ENCODE measurements at regions not wholly inside any gene's neighbourhood (a gene's known extent, or its start where the extent isn't known, plus 50 kb on each side); places are given as distances from the start of the nearest gene placed in this dataset.

DNA sequence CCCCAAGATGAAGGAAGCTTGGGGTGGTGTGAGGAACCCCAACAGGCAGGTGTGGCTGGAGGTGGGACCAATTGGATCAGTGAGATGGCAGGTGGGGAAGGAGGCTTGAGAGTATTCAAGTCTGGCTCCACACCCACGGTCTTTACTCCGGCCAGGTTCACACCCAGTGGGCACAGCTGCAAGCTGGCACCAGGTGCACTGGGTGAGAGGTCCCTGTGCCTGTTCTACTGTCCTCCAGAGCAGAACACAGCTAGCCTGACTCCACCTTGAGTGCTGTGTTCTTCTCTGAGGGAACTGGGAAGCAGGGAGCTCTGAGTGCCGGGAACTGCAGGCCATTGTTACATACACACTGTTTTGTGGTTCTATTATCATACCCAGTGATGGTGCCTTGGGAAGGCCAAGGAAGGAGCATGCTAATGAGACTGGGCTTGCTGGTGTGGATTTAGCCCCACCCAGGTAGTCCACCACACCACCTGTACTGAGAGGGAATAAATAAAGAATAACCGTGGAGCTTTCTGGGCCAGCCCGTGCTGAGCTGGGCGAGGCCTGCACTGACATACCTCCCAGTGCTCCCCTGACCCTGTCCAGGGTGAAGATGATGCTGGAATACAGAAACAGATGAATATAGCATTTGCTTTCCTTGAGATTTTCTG lies 93.4 kb downstream of the ABHD5 start:
- DNase-seq (ENCODE audit: missing footprints) (no peak), ATAC-seq (no peak)
- intact Hi-C loops (cut with DNase I): no loop called here

DNA sequence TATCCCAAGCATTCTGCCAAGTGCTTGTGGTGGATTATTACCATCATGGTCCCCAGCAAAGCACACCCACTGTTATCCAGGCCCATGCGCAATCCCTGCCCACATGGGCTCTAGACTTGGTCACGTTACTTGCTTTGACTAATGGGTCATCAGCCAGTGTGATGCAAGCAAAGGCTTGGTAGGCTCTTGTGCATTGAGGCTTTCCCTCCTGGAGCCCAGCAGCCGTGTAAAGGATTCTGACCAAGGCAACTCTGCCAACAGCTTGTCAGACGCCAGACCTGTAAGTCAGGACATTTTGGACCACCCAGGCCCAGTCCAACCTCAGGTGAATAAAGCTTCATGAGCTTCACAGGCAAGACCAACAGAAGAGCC lies 93.9 kb downstream of the ABHD5 start:
- ATAC-seq (no peak), DNase-seq (ENCODE audit: missing footprints) (no peak)
- intact Hi-C loops (cut with DNase I): no loop called here

GRCh38 chr3:43785551-43785950 lies 94.8 kb downstream of the ABHD5 start:
- DNase-seq (ENCODE audit: missing footprints): no peak
- no peak for ATAC-seq
- intact Hi-C loops (cut with DNase I): no loop called here

DNA sequence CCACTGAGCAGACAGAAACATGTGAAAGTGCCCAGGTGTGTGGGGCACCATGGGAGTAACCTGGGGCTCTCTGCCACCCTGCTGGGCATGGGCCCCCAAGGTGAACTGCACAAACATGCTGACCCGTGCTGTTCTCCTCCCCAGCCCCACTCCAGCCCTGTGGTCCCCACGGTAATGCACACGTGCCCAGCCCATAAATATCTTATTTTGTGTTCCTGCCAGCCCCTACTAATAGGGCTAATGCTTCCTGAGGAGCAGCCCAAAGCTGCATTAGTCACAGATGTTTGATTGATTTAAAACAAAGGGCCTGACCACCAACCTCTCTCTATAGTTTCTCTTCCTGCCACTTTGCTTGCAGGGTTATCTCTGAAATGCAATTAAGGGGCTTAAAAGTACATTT lies 95.4 kb downstream of the ABHD5 start:
- intact Hi-C loops (cut with DNase I): no loop called here
- ATAC-seq (no peak), DNase-seq (ENCODE audit: missing footprints) (no peak)

- intact Hi-C loops (cut with DNase I): no loop called here
- DNase-seq (ENCODE audit: missing footprints) (no peak), ATAC-seq (no peak)
Measured at GRCh38 chr3:43786526-43787305, 96.0 kb downstream of the ABHD5 start.

GRCh38 chr3:43787330-43787729 lies 96.6 kb downstream of the ABHD5 start:
- no peak for DNase-seq (ENCODE audit: missing footprints)
- intact Hi-C loops (cut with DNase I): no loop called here
- no peak for ATAC-seq

DNA sequence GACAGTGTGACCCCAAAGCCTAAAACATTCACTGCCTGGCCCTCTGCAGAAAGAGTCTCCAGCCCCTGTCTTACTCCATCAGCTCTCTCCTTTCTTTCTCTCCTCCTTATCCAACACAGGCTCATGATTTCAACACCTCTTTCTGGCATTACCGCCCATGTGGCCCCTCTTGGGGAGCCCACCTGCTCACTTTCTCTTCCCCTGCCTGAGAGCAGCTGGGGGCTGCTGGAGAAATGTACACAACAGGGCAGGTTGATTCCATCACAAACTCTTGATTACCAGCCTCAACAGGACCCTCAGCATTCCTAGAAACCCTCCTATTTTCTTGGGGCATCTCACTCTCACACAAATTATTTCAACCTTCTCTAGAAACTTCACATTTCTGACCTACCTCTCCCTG lies 98.3 kb downstream of the ABHD5 start:
- no peak for DNase-seq (ENCODE audit: missing footprints)
- ATAC-seq: no peak
- intact Hi-C loops (cut with DNase I): no loop called here

DNA sequence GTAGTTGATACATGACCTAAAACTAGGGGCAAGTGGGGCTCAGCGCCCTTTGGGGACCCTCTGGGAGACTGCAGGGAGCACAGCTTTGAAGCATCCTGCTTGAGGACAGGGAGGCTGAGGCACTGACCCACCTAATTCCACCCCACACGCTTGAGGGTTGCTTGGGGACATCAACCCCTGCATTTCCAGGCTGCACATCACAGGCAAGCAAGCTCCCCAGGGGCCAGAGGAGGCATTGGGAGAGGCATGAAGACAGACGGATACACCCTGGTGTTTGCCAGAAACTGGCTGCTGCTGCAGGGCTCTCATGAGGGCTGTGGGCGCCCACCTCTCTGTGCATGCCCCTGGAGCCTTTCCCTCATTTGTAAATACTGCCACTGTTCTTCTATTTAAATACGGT lies 99.3 kb downstream of the ABHD5 start:
- ATAC-seq (no peak), DNase-seq (ENCODE audit: missing footprints) (no peak)
- intact Hi-C loops (cut with DNase I): no loop called here

- intact Hi-C loops (cut with DNase I): no loop called here
- ATAC-seq: no peak
- DNase-seq (ENCODE audit: missing footprints): no peak
Measured at GRCh38 chr3:43790476-43790875, 99.7 kb downstream of the ABHD5 start.

DNA sequence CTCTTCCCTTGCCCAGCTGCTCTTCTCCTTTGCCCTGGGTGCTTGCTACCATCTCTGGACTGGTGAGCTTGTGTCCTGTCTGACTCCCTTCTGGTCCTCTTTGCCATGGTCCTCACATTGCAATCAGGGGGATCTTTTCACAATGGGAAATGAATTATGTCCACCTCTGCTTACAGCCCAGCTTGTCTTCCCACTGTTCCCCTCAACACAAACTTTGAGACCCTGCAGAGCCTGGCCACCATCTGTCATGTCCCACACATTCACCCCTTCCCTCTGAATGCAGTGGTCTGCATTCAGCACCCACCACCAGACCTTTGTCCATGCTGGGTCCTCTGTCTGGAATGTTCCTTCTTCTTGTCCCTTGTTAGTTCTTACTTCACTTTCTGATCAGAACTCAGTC lies 100.5 kb downstream of the ABHD5 start:
- ATAC-seq (no peak), DNase-seq (ENCODE audit: missing footprints) (no peak)
- intact Hi-C loops (cut with DNase I): no loop called here

GRCh38 chr3:43792904-43793303 lies 102.2 kb downstream of the ABHD5 start:
- ATAC-seq: no peak
- DNase-seq (ENCODE audit: missing footprints): no peak
- intact Hi-C loops (cut with DNase I): no loop called here

DNA sequence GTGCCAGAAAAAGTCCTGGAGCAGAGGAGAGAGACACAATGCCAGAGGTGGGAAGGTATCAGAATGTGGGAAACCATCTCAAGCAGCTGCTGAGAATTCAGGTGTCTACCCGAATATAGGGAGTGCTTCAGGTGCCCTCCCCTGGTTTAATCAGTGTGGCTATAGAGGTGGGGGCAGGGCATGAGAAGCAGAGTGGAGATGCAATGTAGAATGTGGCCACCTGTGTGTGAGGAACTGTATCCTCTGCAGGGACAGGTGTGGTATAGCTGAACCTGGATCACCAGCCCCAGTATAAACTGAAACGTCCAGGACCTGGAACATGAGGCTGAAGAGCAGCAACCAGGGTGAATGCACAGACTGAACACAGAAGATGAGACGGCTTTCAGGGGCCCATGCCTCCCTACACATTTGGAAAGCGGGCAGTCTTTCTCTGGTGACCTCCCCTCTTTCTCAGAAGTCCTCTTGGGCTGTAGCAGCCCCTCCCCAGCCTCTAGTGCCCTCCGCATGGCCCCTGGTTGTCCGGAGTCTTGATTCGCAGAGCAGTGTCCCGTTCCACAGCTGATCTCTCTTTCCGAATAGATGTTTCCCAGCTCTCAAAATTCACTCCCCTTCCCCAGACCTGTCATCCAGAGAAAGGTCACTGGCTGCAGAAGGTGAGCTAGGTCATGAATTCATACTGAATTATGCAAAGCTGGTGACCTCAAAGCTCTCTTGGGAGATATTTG lies 103.1 kb downstream of the ABHD5 start:
- no peak for ATAC-seq
- intact Hi-C loops (cut with DNase I): no loop called here
- DNase-seq (ENCODE audit: missing footprints): no peak

GRCh38 chr3:43794776-43795175 lies 104.0 kb downstream of the ABHD5 start:
- ATAC-seq (no peak), DNase-seq (ENCODE audit: missing footprints) (no peak)
- intact Hi-C loops (cut with DNase I): no loop called here

DNA sequence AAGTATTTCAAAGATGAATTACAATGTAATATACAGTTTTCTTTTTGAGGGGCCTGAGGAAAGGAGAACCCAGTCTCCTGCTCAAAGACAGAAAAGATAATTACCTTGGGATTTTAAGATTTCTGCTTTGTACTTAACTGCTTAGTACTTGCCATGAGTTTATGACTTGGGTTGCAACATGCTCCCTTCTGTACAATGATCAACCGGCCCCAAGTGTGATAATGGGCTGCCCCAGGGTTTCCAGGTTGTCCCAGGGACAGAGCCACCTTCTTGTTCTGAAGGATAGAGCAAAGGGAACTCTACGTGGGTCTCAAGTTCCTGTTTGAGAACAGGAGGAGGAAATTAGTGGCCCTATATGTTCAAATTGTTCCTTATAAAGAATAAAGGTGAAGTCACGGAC lies 104.8 kb downstream of the ABHD5 start:
- ATAC-seq (no peak), DNase-seq (ENCODE audit: missing footprints) (no peak)
- intact Hi-C loops (cut with DNase I): no loop called here

DNA sequence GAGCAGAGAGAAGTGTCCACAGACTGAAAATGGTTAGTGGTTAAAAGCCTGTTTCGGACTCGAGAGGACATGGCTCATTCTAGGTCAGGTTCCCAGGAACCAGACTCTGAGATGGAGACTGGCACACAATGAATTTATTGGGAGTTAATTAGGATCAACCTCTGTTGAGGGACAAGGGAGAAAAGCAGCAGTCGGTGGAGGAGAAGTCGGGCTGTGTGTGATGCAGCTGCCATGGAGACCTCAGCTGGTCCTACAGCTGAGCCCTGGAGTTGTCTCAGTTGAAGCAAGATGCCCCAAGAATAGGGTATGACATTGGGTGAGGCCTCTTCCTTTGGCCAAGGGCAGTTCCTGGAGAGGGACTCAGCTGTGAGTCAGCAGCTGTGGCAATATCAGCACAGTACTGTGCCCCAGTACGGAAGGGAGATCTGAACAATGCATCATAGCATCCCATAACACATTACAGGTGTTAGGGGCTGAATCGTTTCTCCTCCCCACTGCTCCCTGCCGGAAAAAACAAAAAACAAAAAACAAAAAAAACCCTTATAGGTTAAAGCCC lies 105.4 kb downstream of the ABHD5 start:
- intact Hi-C loops (cut with DNase I): no loop called here
- no peak for DNase-seq (ENCODE audit: missing footprints)
- ATAC-seq: no peak

GRCh38 chr3:43797794-43798193 lies 107.1 kb downstream of the ABHD5 start:
- ATAC-seq (no peak), DNase-seq (ENCODE audit: missing footprints) (no peak)
- intact Hi-C loops (cut with DNase I): no loop called here

DNA sequence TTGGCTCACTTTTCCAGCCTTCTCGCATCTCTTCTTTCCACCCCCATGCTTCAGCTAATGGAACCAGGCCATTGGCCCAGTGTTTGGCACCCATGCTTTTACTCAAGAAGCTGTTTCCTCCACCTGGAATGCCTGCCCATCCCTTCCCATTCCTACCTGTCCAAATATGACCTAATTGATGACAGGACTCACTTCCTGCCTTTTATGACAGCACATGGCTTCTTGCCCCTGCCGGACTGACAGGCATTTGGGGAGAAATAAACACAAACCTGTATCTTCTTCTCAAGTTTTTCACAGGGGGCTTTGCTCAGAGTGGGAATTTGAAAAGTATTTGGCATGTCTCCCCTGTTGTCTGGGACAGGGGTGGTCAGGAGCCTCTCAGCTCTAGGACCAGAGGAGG lies 120.1 kb downstream of the ABHD5 start:
- intact Hi-C loops (cut with DNase I): no loop called here
- DNase-seq (ENCODE audit: missing footprints) (no peak), ATAC-seq (no peak)

DNA sequence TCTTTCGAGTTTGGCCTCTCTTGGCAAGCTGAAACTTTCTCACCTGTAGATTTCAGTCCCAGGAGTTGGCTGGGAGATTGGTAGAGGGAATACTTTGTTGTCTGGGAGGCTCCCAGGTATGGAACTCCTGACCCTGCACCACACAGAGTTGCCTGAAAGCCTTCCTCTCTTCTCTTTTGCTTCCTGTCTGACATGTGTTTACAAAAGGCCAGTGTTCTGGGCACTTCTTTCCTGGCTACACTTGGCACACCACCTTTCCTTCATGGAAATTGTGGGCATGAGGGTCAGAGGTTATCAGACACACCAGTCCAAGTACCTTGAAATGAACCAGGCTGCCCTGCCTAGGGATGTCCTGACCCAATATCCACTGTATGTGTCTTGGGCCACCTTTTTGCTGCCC lies 123.7 kb downstream of the ABHD5 start:
- ATAC-seq (no peak), DNase-seq (ENCODE audit: missing footprints) (no peak)
- intact Hi-C loops (cut with DNase I): no loop called here

- ATAC-seq (no peak), DNase-seq (ENCODE audit: missing footprints) (no peak)
- intact Hi-C loops (cut with DNase I): no loop called here
Measured at GRCh38 chr3:43816372-43816771, 125.6 kb downstream of the ABHD5 start.

DNA sequence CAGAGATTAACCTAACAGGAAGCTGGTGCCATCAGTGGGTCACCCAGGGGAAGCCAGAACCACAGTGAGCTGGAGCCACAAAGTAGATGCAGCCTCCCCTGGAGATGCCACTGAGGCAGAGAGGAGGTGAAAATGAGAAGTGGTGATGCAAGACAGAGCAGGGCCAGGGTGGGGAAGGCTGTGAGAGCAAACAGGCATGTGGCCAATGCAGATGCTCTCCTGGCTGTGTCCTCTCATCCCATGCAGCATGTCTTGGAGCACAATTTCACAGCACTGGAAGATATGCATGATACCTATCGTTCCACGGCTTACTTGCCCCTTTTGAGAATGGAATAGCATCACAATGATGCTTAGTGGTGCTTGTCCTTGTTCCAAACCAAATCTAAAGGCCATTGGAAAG lies 126.3 kb downstream of the ABHD5 start:
- intact Hi-C loops (cut with DNase I): no loop called here
- ATAC-seq: no peak

More for the DNA sequence above, 126.3 kb downstream of the ABHD5 start:
- no peak for DNase-seq (ENCODE audit: missing footprints)
